DMS53 (cell line): ENCODE measurements at regions not wholly inside any gene's neighbourhood (a gene's known extent, or its start where the extent isn't known, plus 50 kb on each side); places are given as distances from the start of the nearest gene placed in this dataset.

Source experiments
- DNase-seq: peaks from one replicate; lab custom pipeline; 2025; lab: John Stamatoyannopoulos, UW

- no peak for DNase-seq
Measured at GRCh38 chr13:111645198-111645597, 324.8 kb downstream of the TEX29 start.

DNA sequence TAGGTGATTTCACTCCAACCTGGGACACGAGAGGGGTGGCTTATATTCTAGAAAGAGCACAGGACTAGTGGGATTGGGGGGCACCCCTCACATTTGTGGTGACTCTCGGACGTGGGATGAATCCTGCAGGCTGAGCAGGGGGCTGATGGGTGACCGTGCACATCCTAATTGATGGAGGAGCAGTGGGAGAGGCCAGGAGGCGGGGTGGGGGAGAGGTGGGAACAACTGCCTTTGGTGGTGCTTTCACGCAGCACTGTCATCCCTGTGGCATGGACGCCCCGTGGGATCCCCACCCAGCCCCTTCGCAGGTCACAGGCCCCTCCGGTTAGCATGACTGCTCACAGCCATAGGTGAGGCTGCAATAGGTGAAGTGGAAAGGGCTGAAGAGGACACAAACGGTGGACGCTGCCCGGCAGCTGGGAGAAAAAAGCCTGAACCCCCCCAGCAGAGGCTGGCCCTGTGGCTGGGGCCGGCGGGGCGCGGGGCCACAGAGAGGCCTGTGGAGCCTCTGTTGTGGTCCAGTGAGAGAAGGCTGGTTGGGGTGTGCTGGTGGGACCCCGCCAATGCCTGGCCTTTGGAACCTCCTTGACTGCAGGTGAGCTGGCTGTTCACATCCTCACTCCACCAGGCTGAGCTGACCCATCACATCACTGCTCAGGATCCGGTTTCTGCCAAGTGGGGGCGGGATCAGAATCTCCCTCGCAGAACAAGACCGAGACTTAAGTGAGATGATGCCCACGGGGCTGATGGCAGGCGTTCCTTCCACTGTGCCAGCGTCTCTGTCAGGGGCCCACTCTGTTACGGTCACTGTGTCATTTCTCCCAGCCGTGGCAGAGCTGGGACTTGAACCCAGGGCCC lies 325.4 kb downstream of the TEX29 start:
- no peak for DNase-seq

DNA sequence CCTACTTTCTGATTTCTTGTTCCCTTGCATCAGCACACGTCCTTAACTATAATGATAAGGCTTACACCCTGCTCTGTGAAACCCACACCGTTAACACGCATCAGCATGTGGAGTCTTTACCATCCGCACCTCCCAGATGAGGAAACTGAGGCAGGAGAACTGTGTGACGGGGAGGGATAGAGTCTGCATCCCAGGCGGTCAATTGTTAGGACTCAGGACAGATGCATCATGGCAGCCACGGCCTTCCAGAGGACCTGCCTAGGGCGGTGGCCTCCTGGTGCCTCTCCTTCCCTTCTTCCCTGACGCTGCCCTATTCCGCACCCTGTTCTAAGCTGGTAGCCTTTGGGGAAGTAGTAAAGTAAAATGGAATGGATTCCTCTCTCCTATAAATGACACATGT lies 326.0 kb downstream of the TEX29 start:
- no peak for DNase-seq

DNA sequence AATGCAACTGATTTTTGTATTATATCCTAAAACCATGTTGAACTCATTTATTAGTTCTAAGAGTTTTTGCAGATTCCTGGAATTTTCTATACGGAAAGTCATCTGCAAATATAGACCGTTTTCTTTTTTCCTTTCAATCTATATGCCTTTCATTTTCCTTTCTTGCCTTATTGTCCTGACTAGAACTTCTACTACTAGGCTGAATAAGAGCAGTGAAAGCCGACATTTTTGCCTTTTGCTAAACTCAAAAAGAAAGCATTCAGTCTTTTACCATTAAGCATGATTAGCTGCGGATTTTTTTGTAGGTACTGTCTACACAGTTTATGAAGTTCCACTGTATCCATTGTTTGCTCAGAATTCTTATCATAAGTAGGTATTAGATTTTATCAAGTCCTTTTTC lies 328.4 kb downstream of the TEX29 start:
- DNase-seq, result no peak

DNA sequence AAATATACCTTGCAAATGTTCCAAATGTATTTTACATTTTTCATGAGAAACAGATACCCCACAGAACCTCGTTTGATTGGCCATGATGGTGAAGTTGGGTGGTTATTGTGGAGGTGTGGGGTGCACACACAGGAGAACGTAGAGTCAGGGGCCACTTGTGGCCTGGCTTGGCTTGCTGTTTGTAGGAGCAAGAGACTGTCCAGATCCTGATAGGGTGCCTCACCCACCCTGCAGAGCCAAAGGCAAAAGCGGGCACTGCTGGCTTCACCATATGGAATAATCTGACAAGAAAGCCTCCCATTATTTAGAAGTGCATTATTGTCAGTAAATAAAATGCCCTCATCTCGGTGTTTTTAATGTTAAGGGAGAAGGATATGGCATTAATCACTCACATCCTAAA lies 330.2 kb downstream of the TEX29 start:
- DNase-seq, result no peak

GRCh38 chr13:111652676-111653075 lies 332.2 kb downstream of the TEX29 start:
- DNase-seq, result no peak

DNA sequence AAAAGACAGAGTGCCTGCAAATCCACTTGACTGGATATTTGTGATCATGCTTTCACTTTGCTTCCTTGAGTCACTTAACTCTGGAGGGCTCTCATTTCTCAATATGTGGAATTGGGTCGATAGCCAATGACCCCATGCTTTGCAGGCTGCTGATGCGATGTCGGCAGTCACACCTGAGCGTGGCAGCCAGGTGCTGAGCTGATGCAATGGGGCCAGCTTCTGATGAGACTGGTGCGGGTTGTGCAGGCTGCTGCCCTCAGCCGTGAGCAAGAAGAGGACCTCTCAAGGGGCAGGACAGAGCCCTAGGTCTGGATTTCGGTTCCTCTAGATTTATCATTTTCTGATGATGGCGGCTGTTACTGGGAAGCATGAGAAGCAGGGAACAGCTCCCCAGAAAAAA lies 334.1 kb downstream of the TEX29 start:
- no peak for DNase-seq

- DNase-seq, result no peak
Measured at GRCh38 chr13:111656439-111656838, 336.0 kb downstream of the TEX29 start.

- DNase-seq, result no peak
Measured at GRCh38 chr13:111657013-111657412, 336.6 kb downstream of the TEX29 start.

GRCh38 chr13:111658145-111659100 lies 338.0 kb downstream of the TEX29 start:
- DNase-seq, result no peak

DNA sequence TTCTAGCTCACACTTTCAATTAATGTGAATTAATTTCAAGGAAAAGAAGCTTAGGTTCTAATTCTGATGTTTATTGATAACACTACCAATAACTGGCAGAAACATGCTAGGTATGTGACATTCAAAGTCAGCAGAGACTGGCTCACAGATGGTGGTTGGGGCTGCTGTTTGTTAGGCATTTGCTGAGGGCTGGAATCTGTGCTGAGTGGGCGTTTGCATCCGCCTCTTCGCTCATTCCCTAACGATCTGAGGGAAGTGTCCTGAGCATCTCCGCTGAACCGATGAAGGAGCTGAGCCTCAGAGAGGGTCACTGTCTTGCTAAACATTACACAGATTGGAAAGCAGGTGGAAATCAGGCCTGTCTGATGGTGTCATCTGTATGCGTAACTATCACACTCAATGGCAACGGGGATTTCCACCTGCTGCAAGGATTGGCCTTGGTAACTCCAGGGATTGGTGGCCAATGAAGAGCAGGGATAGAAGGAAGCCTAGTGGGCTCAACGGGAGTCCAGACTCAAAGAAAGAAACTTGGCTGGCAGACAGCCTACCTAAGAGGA lies 338.9 kb downstream of the TEX29 start:
- DNase-seq, result no peak

DNA sequence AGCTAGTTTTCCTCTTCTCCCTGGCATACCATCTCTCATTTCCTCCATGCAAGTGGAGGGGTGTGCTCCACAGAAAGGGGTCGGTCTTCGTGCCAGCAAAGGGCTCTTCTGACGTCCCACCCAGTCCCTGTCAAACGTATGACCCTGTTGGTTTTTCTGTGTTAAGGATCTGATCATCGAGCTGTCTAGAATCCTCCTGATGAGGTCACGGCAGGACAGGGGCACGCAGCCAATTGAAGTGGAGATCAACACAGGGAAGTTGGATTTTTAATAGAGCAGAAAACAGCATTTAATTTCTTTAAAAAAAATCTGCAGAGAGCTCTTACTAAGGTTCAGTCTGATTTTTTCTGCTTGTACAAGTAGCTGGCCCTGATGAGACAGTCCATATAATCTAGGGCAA lies 339.4 kb downstream of the TEX29 start:
- DNase-seq, result no peak

DNA sequence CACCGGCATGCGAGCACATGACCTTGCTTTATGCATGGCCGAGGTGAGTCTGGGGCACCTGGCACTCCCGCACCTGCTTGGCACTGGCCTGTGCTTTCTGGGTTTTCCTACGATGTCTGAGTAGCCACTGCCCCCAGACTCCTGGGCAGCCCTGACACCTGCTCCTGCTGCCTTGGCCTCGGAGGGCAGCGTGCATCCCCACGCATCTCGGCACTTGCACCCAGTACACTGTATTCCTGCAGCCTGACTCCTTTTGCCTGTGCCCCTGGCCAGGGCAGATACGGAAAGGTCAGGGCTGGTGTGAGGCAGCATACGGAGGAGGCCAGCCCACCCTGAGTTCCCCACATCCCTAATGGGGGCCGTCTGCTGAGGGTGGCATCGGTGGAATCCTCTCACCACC lies 340.6 kb downstream of the TEX29 start:
- no peak for DNase-seq

DNA sequence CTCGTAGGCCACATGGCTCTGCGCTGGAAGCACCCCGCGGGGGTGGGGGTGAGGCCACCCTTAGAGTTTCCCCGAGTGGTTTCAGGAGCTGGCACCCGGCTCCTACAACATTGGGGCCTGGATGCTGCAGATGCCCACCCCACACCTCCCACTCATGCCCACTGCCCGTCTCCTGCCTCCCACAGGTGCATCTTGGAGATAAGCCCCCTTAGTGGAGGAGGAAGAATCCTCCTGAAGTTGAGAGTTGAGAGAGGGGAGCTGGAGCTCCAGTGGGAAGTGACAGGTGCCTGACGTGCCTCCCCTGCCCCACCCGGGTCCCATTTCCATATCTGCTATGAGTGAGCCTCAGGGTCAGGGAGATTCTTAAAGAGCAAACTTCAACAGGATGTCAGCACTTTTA lies 341.3 kb downstream of the TEX29 start:
- no peak for DNase-seq

GRCh38 chr13:111662451-111662850 lies 342.0 kb downstream of the TEX29 start:
- DNase-seq, result no peak

GRCh38 chr13:111662895-111663294 lies 342.5 kb downstream of the TEX29 start:
- no peak for DNase-seq

- DNase-seq, result no peak
Measured at GRCh38 chr13:111663505-111663904, 343.1 kb downstream of the TEX29 start.

DNA sequence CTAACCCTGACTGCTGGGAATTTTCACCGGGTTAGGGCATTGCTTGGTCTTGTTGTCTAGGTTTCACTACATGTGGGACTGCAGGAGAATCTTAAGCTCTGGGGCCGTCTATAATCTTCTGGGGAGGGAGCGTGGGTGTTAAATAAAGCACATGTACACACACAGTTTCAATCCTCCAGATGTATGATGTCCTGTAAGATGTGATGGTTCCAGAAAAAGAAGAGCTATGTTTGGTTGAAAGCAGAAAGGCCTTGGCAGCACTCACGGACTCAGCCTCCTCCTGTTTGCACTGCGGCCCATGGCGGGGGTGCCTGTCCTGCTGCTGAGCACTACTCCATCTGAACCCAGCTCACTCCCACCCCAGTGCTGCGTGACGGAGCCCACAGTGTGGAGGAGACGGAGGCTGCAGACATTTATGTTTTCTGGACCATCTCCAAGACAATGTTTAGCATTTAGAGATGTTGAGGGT lies 343.5 kb downstream of the TEX29 start:
- DNase-seq, result no peak

DNA sequence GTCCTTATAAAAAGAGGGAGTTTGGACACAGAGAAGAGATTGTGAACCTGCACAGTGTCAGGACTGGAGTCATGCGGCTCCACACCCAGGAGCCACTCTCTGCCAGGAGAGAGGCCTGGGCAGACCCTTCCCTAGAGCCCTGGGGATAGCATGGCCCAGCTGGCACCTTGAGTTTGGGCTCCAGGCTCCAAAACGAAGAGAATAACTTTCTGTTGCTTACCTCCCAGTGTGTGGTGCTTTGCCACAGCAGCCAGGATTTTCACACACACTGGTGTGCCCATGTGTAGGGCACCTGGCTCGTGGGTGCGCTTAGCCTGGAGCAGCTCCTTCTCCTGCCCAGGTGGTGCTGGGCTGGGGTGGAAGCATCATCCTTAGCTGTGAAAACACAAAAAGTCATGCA lies 344.3 kb downstream of the TEX29 start:
- no peak for DNase-seq

DNA sequence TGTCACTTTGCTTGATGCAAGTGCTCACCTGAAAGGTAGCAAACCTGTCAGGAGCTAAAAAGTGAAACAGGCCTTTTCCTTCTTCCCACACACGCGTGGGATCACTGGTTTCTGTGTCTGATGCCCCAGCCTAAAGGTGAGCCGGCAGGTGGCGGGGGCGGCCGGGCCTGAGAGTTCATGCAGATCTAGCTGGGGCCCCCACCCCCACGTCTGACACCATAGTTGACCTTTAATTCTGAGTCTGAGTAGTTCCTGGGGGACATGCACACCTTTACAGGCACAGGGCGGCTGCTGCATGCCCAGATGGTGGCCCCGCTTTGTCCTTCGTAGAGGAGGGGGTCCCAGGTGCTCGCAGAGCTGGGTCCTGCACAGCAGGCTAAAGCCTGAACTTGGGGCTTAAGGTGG lies 345.3 kb downstream of the TEX29 start:
- no peak for DNase-seq

DNA sequence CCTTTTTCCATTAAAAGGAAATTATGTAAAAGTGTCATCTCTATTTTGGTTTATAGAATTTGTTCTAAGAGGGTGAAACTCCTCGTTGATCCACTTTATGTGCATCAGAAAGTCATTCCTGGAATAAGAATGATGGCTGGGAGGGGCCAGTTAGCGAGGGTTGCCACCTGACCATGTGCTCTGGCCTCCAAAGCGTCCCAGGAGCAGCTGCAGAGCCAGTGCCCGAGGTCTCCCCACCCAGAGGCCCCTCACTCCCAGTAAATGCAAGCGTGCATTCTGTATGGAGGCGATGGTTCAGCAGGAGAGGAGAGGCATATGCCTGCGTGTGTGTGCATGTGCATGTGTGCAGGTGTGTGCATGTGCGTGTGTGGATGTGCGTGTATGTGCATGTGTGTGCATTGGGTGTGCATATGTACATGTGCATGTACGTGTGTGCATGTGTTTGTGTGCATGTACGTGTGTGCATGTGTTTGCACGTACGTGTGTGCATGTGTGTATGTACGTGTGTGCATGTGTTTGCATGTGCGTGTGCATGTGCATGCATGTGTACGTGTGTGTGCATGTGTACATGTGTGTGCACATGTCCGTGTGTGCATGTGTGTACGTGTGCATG lies 345.8 kb downstream of the TEX29 start:
- no peak for DNase-seq

DNA sequence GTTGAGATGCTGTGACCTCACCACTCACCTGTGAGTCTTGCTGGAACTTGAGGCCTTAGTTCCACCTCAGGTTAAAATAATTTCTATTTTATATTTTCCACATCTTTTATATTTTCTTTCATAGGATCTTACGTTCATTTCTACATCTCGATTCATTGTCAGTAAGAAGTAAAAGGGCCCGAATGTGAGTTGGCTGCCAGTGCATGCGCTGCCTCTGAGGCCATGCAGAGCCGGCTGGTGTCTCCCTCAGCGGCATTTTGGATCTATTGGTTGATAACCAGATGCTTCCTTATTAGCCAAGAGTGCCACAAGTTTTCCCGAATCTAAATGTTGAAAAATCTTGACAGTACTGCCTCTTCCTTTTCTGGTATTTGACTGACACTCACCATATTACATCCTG lies 347.3 kb downstream of the TEX29 start:
- no peak for DNase-seq
